HepG2 (cell line): ENCODE measurements at regions not wholly inside any gene's neighbourhood (a gene's known extent, or its start where the extent isn't known, plus 50 kb on each side); places are given as distances from the start of the nearest gene placed in this dataset.

Experiments
- ATAC-seq: fragments of 200-7000 bp; cut with Tn5 transposase; 3 replicates; pipeline ENCODE4 v1.9.1; 2020; ENCODE audit warnings: mild to moderate bottlenecking, moderate library complexity
- BruUV-seq: library from RNA; stranded (reverse); fragments of 400-500 nt; replicated peaks from 2 replicates; lab custom pipeline; 2021; lab: Mats Ljungman, UMichigan
- CTCF ChIA-PET: fragments of 300-600 bp; formaldehyde crosslinking; extraction: SDS; loops from one replicate; lab custom pipeline; 2021; ENCODE audit warnings: low total read pairs, inconsistent platforms, low intra/inter-chr PET ratio; lab: Yijun Ruan, JAX
- POLR2A ChIA-PET: fragments of 350-600 bp; sonication (Branson Sonifier 250); formaldehyde crosslinking; loops from one replicate; lab custom pipeline; 2020; ENCODE audit warnings: antibody characterized with exemption, inconsistent platforms; lab: Yijun Ruan, JAX
- DNase-seq: peaks from one replicate; pipeline ENCODE4 v3.0.0-alpha.2; 2015; ENCODE audit warnings: low spot score
- FAIRE-seq: peaks from 3 replicates; lab custom pipeline; 2011; peaks lifted over from hg19 to GRCh38; lab: Jason Lieb, UNC
- H2AFZ ChIP-seq: one replicate; pipeline ENCODE4 v1.6.1; 2011; ENCODE audit warnings: low read length, inconsistent platforms
- H3K27ac ChIP-seq: fragments of 300-600 bp; 3 replicates; pipeline ENCODE4 v1.8.0; 2011; ENCODE audit warnings: mixed run types, mild to moderate bottlenecking, mixed read lengths, low read length, inconsistent platforms; ENCODE audit not compliant: insufficient read depth; ENCODE audit errors: extremely low read length
- H3K27me3 ChIP-seq, 2 experiments: fragments of 200-600 bp in 1 of 2; 2 replicates in 1 of 2; 3 replicates in 1 of 2; pipeline versions ENCODE4 v1.6.0 to v1.8.0; 2011; ENCODE audit warnings: low read length in 2 of 2, mild to moderate bottlenecking in 2 of 2, moderate library complexity in 2 of 2, inconsistent platforms in 1 of 2; ENCODE audit not compliant: insufficient read depth in 2 of 2, control insufficient read depth in 1 of 2
- H3K36me3 ChIP-seq, 2 experiments: fragments of 200-600 bp in 1 of 2; replicated peaks in 1 of 2; 2 replicates in 1 of 2; 3 replicates in 1 of 2; pipeline versions ENCODE4 v1.5.1 to v1.8.0; 2011; ENCODE audit warnings: low read length in 2 of 2, inconsistent platforms in 1 of 2; ENCODE audit not compliant: insufficient read depth in 2 of 2, control insufficient read depth in 1 of 2
- H3K4me1 ChIP-seq: 2 replicates; pipeline ENCODE4 v1.5.1; 2012; ENCODE audit warnings: low read length, inconsistent platforms; ENCODE audit not compliant: insufficient read depth
- H3K4me2 ChIP-seq: 2 replicates; pipeline ENCODE4 v1.6.0; 2011; ENCODE audit warnings: low read depth, low read length, inconsistent platforms
- H3K4me3 ChIP-seq, 3 experiments: fragments of 200-600 bp in 1 of 3; sonication (generic), shearing (Covaris generic) in 1 of 3; replicated peaks in 1 of 3; 2 replicates each; pipeline ENCODE4 v1.5.1; 2011 to 2016; ENCODE audit warnings: low read length in 3 of 3, inconsistent platforms in 2 of 3, low read depth in 2 of 3, mild to moderate bottlenecking in 2 of 3, control low read depth in 1 of 3, mixed read lengths in 1 of 3; ENCODE audit not compliant: insufficient read depth in 1 of 3
- H3K79me2 ChIP-seq: one replicate; pipeline ENCODE4 v1.6.1; 2011; ENCODE audit warnings: low read length, inconsistent platforms; ENCODE audit not compliant: insufficient read depth
- H3K9ac ChIP-seq: 2 replicates; pipeline ENCODE4 v1.6.0; 2011; ENCODE audit warnings: mild to moderate bottlenecking, low read depth, low read length, inconsistent platforms; ENCODE audit not compliant: insufficient read depth
- H3K9me3 ChIP-seq: 2 replicates; pipeline ENCODE4 v1.5.1; 2012; ENCODE audit warnings: mild to moderate bottlenecking, low read length
- H4K20me1 ChIP-seq: 2 replicates; pipeline ENCODE4 v1.6.0; 2011; ENCODE audit warnings: inconsistent platforms, mild to moderate bottlenecking, low read length, moderate library complexity; ENCODE audit not compliant: insufficient read depth
- KDM3A ChIP-seq: IDR thresholded peaks from 2 replicates; pipeline ENCODE4 v1.6.1; 2018; ENCODE audit warnings: low read depth, missing compliant biosample characterization
- MEIS2 ChIP-seq: sonication (generic); formaldehyde crosslinking; IDR thresholded peaks from 2 replicates; pipeline ENCODE4 v1.9.0; 2021; ENCODE audit warnings: mild to moderate bottlenecking, missing genetic modification reagents
- MIER3 ChIP-seq: IDR thresholded peaks from 2 replicates; pipeline ENCODE4 v1.6.1; 2016; ENCODE audit warnings: missing compliant biosample characterization, borderline replicate concordance
- NAIF1 ChIP-seq: sonication (generic); formaldehyde crosslinking; IDR thresholded peaks from 2 replicates; pipeline ENCODE4 v1.5.0; 2020; ENCODE audit warnings: mild to moderate bottlenecking, missing genetic modification reagents, borderline replicate concordance
- NR3C1 ChIP-seq: sonication (generic); formaldehyde crosslinking; IDR thresholded peaks from 2 replicates; pipeline ENCODE4 v1.4.0; 2020; ENCODE audit warnings: missing genetic modification reagents
- RNF2 ChIP-seq: fragments of 450-650 bp; conservative IDR thresholded peaks from 2 replicates; pipeline ENCODE4 v1.6.1; 2016; ENCODE audit warnings: low read depth
- SMARCE1 ChIP-seq: fragments of 450-650 bp; IDR thresholded peaks from 2 replicates; pipeline ENCODE4 v1.6.1; 2017; ENCODE audit warnings: borderline replicate concordance
- ZNF761 ChIP-seq: sonication (generic); formaldehyde crosslinking; conservative IDR thresholded peaks from 2 replicates; pipeline ENCODE4 v1.4.0; 2020; ENCODE audit warnings: mild to moderate bottlenecking, missing genetic modification reagents
- WGBS: methylation state at CpG from one replicate; pipeline ENCODE4 v1.1.6; 2017; ENCODE audit warnings: low lambda C conversion rate; 5-methylcytosine and 5-hydroxymethylcytosine counted together
- in situ Hi-C: cut with HindIII; loops from 2 replicates; pipeline ENCODE4 v1.10.0; 2017; ENCODE audit warnings: low pct_unique_long_range_greater_than_20kb; ENCODE audit not compliant: extremely low pct_ligation_motif_present
- intact Hi-C: fragments of 100-400 bp; cut with micrococcal nuclease; formaldehyde crosslinking; loops from one replicate; pipeline ENCODE4 v1.10.0; 2022; ENCODE audit not compliant: unreplicated experiment
- TF ChIP-seq, protein P1 (sequence below): sonication (generic); formaldehyde crosslinking; IDR thresholded peaks from 2 replicates; pipeline ENCODE4 v1.4.0; 2020; ENCODE audit warnings: missing genetic modification reagents; ENCODE audit errors: not compliant biosample characterization
- TF ChIP-seq, protein P2 (sequence below): sonication (generic); formaldehyde crosslinking; IDR thresholded peaks from 2 replicates; pipeline ENCODE4 v1.5.0; 2020; ENCODE audit warnings: mild to moderate bottlenecking, missing genetic modification reagents
- TF ChIP-seq, protein P3 (sequence below): sonication (generic); formaldehyde crosslinking; IDR thresholded peaks from 2 replicates; pipeline ENCODE4 v1.4.0; 2020; ENCODE audit warnings: missing genetic modification reagents
- TF ChIP-seq, protein P4 (sequence below): sonication (generic); formaldehyde crosslinking; IDR thresholded peaks from 2 replicates; pipeline ENCODE4 v1.5.0; 2020; ENCODE audit warnings: mild to moderate bottlenecking, missing genetic modification reagents, moderate library complexity
- TF ChIP-seq, protein P5 (sequence below): sonication (generic); formaldehyde crosslinking; conservative IDR thresholded peaks from 2 replicates; pipeline ENCODE4 v1.4.0; 2020; ENCODE audit warnings: mild to moderate bottlenecking, missing genetic modification reagents, moderate library complexity

DNA sequence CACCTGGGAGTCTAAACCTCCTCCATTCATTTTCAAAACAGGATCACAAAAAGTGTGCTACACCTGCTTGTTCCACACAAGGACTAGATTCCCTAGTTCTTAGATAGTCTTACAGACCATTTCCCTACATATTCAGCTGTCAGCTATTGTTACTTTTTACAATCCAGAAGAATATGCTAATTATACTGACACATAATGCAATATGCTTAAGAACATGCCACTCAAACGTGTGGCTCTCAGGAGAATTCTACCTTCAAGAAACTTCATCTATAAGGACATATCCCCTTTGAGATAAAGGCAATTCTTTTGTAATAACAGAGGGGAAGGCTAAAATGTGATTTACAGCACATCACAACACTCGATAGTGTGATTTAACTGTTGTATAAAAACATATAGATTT is 456.1 kb upstream of the ARRDC3 start:
- no peak for ATAC-seq
- CTCF ChIA-PET = no interaction called here
- no peak for FAIRE-seq

More for the DNA sequence above, 456.1 kb upstream of the ARRDC3 start:
- H3K79me2 ChIP-seq = no peaks in the 10 kb centered on the region
- DNase-seq = no peak
- BruUV-seq = no TSS peak
- H3K4me1 ChIP-seq = no peaks in the 10 kb centered on the region
- H3K27me3 ChIP-seq = no peaks in the 10 kb centered on the region
- no peak overlapping the region for H3K9ac ChIP-seq
- no peak overlapping the region for H2AFZ ChIP-seq
- H3K4me3 ChIP-seq = no peak overlapping the region
- H3K9me3 ChIP-seq = no peaks in the 10 kb centered on the region
- 0% methylated on average over 2 of the region's 2 CpGs for WGBS
- no peak overlapping the region for H3K4me2 ChIP-seq
- no peak for TF ChIP-seq ZNF761 (CRISPR knock-in tag)
- no peak for TF ChIP-seq SMARCE1
- TF ChIP-seq, protein P1, sequence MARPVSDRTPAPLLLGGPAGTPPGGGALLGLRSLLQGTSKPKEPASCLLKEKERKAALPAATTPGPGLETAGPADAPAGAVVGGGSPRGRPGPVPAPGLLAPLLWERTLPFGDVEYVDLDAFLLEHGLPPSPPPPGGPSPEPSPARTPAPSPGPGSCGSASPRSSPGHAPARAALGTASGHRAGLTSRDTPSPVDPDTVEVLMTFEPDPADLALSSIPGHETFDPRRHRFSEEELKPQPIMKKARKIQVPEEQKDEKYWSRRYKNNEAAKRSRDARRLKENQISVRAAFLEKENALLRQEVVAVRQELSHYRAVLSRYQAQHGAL (CRISPR knock-in tag) = no peak
- TF ChIP-seq KDM3A (CRISPR knock-in tag) = no peak
- TF ChIP-seq NR3C1 = no peak
- TF ChIP-seq NAIF1 = no peak
- TF ChIP-seq, protein P2, sequence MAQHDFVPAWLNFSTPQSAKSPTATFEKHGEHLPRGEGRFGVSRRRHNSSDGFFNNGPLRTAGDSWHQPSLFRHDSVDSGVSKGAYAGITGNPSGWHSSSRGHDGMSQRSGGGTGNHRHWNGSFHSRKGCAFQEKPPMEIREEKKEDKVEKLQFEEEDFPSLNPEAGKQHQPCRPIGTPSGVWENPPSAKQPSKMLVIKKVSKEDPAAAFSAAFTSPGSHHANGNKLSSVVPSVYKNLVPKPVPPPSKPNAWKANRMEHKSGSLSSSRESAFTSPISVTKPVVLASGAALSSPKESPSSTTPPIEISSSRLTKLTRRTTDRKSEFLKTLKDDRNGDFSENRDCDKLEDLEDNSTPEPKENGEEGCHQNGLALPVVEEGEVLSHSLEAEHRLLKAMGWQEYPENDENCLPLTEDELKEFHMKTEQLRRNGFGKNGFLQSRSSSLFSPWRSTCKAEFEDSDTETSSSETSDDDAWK (CRISPR knock-in tag) = no peak
- no peak for TF ChIP-seq MIER3
- TF ChIP-seq, protein P3, sequence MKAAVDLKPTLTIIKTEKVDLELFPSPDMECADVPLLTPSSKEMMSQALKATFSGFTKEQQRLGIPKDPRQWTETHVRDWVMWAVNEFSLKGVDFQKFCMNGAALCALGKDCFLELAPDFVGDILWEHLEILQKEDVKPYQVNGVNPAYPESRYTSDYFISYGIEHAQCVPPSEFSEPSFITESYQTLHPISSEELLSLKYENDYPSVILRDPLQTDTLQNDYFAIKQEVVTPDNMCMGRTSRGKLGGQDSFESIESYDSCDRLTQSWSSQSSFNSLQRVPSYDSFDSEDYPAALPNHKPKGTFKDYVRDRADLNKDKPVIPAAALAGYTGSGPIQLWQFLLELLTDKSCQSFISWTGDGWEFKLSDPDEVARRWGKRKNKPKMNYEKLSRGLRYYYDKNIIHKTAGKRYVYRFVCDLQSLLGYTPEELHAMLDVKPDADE = no peak
- no peak for TF ChIP-seq RNF2
- TF ChIP-seq, protein P4, sequence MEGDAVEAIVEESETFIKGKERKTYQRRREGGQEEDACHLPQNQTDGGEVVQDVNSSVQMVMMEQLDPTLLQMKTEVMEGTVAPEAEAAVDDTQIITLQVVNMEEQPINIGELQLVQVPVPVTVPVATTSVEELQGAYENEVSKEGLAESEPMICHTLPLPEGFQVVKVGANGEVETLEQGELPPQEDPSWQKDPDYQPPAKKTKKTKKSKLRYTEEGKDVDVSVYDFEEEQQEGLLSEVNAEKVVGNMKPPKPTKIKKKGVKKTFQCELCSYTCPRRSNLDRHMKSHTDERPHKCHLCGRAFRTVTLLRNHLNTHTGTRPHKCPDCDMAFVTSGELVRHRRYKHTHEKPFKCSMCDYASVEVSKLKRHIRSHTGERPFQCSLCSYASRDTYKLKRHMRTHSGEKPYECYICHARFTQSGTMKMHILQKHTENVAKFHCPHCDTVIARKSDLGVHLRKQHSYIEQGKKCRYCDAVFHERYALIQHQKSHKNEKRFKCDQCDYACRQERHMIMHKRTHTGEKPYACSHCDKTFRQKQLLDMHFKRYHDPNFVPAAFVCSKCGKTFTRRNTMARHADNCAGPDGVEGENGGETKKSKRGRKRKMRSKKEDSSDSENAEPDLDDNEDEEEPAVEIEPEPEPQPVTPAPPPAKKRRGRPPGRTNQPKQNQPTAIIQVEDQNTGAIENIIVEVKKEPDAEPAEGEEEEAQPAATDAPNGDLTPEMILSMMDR = no peak
- no peak for TF ChIP-seq MEIS2
- TF ChIP-seq, protein P5, sequence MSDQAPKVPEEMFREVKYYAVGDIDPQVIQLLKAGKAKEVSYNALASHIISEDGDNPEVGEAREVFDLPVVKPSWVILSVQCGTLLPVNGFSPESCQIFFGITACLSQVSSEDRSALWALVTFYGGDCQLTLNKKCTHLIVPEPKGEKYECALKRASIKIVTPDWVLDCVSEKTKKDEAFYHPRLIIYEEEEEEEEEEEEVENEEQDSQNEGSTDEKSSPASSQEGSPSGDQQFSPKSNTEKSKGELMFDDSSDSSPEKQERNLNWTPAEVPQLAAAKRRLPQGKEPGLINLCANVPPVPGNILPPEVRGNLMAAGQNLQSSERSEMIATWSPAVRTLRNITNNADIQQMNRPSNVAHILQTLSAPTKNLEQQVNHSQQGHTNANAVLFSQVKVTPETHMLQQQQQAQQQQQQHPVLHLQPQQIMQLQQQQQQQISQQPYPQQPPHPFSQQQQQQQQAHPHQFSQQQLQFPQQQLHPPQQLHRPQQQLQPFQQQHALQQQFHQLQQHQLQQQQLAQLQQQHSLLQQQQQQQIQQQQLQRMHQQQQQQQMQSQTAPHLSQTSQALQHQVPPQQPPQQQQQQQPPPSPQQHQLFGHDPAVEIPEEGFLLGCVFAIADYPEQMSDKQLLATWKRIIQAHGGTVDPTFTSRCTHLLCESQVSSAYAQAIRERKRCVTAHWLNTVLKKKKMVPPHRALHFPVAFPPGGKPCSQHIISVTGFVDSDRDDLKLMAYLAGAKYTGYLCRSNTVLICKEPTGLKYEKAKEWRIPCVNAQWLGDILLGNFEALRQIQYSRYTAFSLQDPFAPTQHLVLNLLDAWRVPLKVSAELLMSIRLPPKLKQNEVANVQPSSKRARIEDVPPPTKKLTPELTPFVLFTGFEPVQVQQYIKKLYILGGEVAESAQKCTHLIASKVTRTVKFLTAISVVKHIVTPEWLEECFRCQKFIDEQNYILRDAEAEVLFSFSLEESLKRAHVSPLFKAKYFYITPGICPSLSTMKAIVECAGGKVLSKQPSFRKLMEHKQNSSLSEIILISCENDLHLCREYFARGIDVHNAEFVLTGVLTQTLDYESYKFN (CRISPR knock-in tag) = no peak
- in situ Hi-C loops (no loop called here), intact Hi-C loops (no loop called here)
- POLR2A ChIA-PET = no interaction called here
- no peak overlapping the region for H3K27ac ChIP-seq
- H3K36me3 ChIP-seq = no peaks in the 10 kb centered on the region
- no peaks in the 10 kb centered on the region for H4K20me1 ChIP-seq
